ENCODE measurements at regions not wholly inside any gene's neighbourhood (a gene's known extent, or its start where the extent isn't known, plus 50 kb on each side); places are given as distances from the start of the nearest gene placed in this dataset.

DNA sequence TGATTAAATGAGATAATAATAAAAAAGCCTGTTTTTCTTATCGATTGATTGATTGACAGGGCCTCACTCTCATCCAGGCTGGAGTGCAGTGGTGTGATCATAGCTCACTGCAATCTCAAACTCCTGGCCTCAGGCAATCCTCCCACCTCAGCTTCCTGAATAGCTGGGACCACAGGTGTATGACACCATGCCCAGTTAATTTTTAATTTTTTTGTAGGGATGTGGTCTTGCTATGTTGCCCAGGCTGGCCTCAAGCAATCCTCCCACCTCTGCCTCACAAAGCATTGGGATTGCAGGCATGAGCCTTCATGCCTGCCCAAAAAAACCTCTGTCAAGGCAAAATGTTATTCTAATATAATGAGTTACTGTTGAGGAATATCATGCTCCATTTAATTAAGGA is 346.4 kb upstream of the DAB1 start:
- TF ChIP-seq POLR2A (IDR thresholded peaks at IDR 0.05), result no peak
- TF ChIP-seq, protein P1, sequence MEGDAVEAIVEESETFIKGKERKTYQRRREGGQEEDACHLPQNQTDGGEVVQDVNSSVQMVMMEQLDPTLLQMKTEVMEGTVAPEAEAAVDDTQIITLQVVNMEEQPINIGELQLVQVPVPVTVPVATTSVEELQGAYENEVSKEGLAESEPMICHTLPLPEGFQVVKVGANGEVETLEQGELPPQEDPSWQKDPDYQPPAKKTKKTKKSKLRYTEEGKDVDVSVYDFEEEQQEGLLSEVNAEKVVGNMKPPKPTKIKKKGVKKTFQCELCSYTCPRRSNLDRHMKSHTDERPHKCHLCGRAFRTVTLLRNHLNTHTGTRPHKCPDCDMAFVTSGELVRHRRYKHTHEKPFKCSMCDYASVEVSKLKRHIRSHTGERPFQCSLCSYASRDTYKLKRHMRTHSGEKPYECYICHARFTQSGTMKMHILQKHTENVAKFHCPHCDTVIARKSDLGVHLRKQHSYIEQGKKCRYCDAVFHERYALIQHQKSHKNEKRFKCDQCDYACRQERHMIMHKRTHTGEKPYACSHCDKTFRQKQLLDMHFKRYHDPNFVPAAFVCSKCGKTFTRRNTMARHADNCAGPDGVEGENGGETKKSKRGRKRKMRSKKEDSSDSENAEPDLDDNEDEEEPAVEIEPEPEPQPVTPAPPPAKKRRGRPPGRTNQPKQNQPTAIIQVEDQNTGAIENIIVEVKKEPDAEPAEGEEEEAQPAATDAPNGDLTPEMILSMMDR (IDR thresholded peaks at IDR 0.05 in 4 of 5, conservative IDR thresholded peaks at IDR 0.05 in 1 of 5), result no peak
